Skeletal muscle tissue (tissue), 4 donors: ENCODE measurements at regions not wholly inside any gene's neighbourhood (a gene's known extent, or its start where the extent isn't known, plus 50 kb on each side); places are given as distances from the start of the nearest gene placed in this dataset. TPM values are rescaled to one million over a fixed set of nuclear protein-coding genes. Genes with fewer than 3 reads are reported as not detected.
"Not testable (repeated sequence)": the region's sequence is repeated elsewhere in the genome, so short reads cannot be mapped to it uniquely, and the experiment has no call there.

Source experiments
- H3K27ac ChIP-seq: one replicate; pipeline ENCODE4 v1.7.0; 2013; ENCODE audit warnings: mild to moderate bottlenecking, low read depth, low read length, inconsistent platforms
- H3K27me3 ChIP-seq, 3 donors: one replicate each; pipeline ENCODE4 v1.7.0; 2013; ENCODE audit warnings: low read length in 3 of 3; ENCODE audit not compliant: control insufficient read depth in 3 of 3, insufficient read depth in 3 of 3
- H3K36me3 ChIP-seq, 3 donors: one replicate each; pipeline ENCODE4 v1.7.0; 2013; ENCODE audit warnings: low read length in 3 of 3; ENCODE audit not compliant: control insufficient read depth in 3 of 3, insufficient read depth in 3 of 3
- H3K4me1 ChIP-seq, 3 donors: one replicate each; pipeline ENCODE4 v1.7.0; 2013; ENCODE audit warnings: low read length in 3 of 3, mild to moderate bottlenecking in 3 of 3; ENCODE audit not compliant: control insufficient read depth in 3 of 3, insufficient read depth in 3 of 3
- H3K4me3 ChIP-seq, 3 donors: one replicate each; pipeline ENCODE4 v1.7.0; 2013; ENCODE audit warnings: low read length in 3 of 3
- H3K9ac ChIP-seq, 3 donors: one replicate each; pipeline ENCODE4 v1.7.0; 2013; ENCODE audit warnings: low read length in 3 of 3, mild to moderate bottlenecking in 3 of 3, moderate library complexity in 2 of 3, low read depth in 1 of 3
- H3K9me3 ChIP-seq, 3 donors: one replicate each; pipeline ENCODE4 v1.7.0; 2013; ENCODE audit warnings: low read length in 3 of 3; ENCODE audit not compliant: control insufficient read depth in 3 of 3
- small RNA-seq: library from RNA; depleted of rRNA; stranded (forward); fragments of <200 nt; gene quantifications from one replicate; pipeline ENCODE3, GENCODE V24; 2014
- donor health status: Osteomylitis.

- not testable (repeated sequence) for H3K27ac ChIP-seq, H3K9ac ChIP-seq, H3K4me3 ChIP-seq, H3K4me1 ChIP-seq, H3K36me3 ChIP-seq, H3K27me3 ChIP-seq, H3K9me3 ChIP-seq
These were observed 202.4 kb downstream of the ANKRD36 start for GRCh38 chr2:97315358-97315757.

- H3K4me3 ChIP-seq, H3K9ac ChIP-seq, H3K27me3 ChIP-seq, H3K9me3 ChIP-seq, H3K4me1 ChIP-seq, H3K36me3 ChIP-seq, H3K27ac ChIP-seq: not testable (repeated sequence)
These were observed 199.5 kb downstream of the ANKRD36 start for GRCh38 chr2:97312426-97312825.

GRCh38 chr2:97305426-97305825 is 192.5 kb downstream of the ANKRD36 start:
- not testable (repeated sequence) for H3K9me3 ChIP-seq, H3K27me3 ChIP-seq, H3K36me3 ChIP-seq, H3K9ac ChIP-seq, H3K4me1 ChIP-seq, H3K4me3 ChIP-seq, H3K27ac ChIP-seq

- H3K4me3 ChIP-seq, H3K9me3 ChIP-seq, H3K9ac ChIP-seq, H3K27me3 ChIP-seq, H3K36me3 ChIP-seq, H3K4me1 ChIP-seq, H3K27ac ChIP-seq: not testable (repeated sequence)
These were observed 189.9 kb downstream of the ANKRD36 start for GRCh38 chr2:97302881-97303280.

- H3K4me1 ChIP-seq = not testable (repeated sequence)
These were observed 188.8 kb downstream of the ANKRD36 start for GRCh38 chr2:97301771-97302170.

More at GRCh38 chr2:97301771-97302170, 188.8 kb downstream of the ANKRD36 start:
- H3K9me3 ChIP-seq, H3K27me3 ChIP-seq, H3K36me3 ChIP-seq, H3K4me3 ChIP-seq, H3K9ac ChIP-seq, H3K27ac ChIP-seq: not testable (repeated sequence)

Small RNA genes lying in the stretch of these regions (small RNA-seq; reads per million reads assigned to genes)
- not detected for gene IGKV1OR2-11
- not detected for gene IGKV1OR2-6
- not detected for gene IGKV1OR2-9
- gene IGKV2OR2-8 = not detected
- not detected for gene IGKV3OR2-5
